Endothelial cell of umbilical vein (primary cell): ENCODE measurements at regions not wholly inside any gene's neighbourhood (a gene's known extent, or its start where the extent isn't known, plus 50 kb on each side); places are given as distances from the start of the nearest gene placed in this dataset.

ENCODE experiments used
- CTCF ChIP-seq, 2 donors: IDR thresholded peaks; 1 replicate in 1 of 2; 2 replicates in 1 of 2; pipeline ENCODE4 v1.5.1; 2011; ENCODE audit warnings: low read length in 2 of 2, mild to moderate bottlenecking in 2 of 2, moderate library complexity in 2 of 2, control low read depth in 1 of 2, inconsistent platforms in 1 of 2, low read depth in 1 of 2; ENCODE audit not compliant: insufficient read depth in 1 of 2; ENCODE audit errors: extremely low read depth in 1 of 2
- JUN ChIP-seq: IDR thresholded peaks from 2 replicates; pipeline ENCODE4 v1.6.1; 2011; ENCODE audit warnings: borderline replicate concordance, low read depth; ENCODE audit not compliant: insufficient read length, insufficient read depth
- POLR2A ChIP-seq: IDR thresholded peaks from 2 replicates; pipeline ENCODE4 v1.6.1; 2012; ENCODE audit warnings: low read depth, mild to moderate bottlenecking, control low read depth, low read length

GRCh38 chr7:49438281-49438680 is 335.2 kb upstream of the VWC2 start:
- TF ChIP-seq CTCF (IDR thresholded peaks at IDR 0.05; ENCODE audit: extremely low read depth in 1 of 2, insufficient read depth in 1 of 2, low read depth in 1 of 2, low read length in 2 of 2) (no peak), JUN (no peak), POLR2A (no peak)
